ENCODE measurements at regions not wholly inside any gene's neighbourhood (a gene's known extent, or its start where the extent isn't known, plus 50 kb on each side); places are given as distances from the start of the nearest gene placed in this dataset.
"Not testable (repeated sequence)": the region's sequence is repeated elsewhere in the genome, so short reads cannot be mapped to it uniquely, and the experiment has no call there.

- no peak for DNase-seq (ENCODE audit: extremely low read depth, low read depth)
Measured at GRCh38 chr16:76713191-76713590, 436.0 kb downstream of the CNTNAP4 start.

DNA sequence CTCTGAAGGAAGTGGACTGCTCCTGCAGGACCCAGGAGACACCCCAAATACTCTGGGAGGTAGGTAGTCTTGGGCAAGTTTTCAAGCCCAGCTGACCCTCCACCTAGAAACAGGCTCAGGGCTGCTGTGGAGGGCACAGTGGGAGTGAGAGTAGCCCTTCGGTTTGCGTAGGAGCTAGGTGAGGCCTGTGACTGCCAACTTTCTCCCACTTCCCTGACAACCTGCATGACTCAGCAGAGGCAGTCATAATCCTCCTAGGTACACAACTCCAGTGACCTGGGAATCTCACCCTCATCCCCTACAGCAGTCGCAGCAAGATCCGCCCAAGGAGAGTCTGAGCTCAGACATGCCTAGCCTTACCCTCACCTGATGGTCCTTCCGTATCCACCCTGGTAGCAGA, 439.1 kb downstream of the CNTNAP4 start:
- DNase-seq (ENCODE audit: extremely low read depth, low read depth) = not testable (repeated sequence)

- DNase-seq (ENCODE audit: extremely low read depth, low read depth) = no peak
Measured at GRCh38 chr16:76724181-76724580, 447.0 kb downstream of the CNTNAP4 start.

GRCh38 chr16:76729525-76729924, 452.3 kb downstream of the CNTNAP4 start:
- DNase-seq (ENCODE audit: extremely low read depth, low read depth) = peak; percentile 0

DNA sequence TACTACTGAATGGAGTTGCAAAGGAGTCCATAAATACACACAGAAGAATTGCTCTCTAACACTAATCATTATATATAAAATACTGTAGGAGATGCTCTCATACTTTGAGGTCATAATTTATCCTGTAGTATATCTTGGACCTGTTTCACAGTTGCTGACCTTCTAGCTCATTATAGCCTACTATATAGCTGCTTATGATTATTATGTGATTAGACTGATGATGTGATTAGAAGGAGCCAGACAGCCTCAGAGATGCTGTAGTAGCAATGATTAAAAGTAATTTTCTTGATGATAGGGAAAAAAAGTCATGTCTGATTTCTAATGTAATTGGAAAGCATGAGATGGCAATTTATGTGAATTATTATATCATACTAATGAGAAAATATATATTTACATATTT, 455.7 kb downstream of the CNTNAP4 start:
- DNase-seq (ENCODE audit: extremely low read depth, low read depth) = no peak

- DNase-seq (ENCODE audit: extremely low read depth, low read depth) = no peak
Measured at GRCh38 chr16:76741623-76742022, 449.4 kb upstream of the MON1B start.

DNA sequence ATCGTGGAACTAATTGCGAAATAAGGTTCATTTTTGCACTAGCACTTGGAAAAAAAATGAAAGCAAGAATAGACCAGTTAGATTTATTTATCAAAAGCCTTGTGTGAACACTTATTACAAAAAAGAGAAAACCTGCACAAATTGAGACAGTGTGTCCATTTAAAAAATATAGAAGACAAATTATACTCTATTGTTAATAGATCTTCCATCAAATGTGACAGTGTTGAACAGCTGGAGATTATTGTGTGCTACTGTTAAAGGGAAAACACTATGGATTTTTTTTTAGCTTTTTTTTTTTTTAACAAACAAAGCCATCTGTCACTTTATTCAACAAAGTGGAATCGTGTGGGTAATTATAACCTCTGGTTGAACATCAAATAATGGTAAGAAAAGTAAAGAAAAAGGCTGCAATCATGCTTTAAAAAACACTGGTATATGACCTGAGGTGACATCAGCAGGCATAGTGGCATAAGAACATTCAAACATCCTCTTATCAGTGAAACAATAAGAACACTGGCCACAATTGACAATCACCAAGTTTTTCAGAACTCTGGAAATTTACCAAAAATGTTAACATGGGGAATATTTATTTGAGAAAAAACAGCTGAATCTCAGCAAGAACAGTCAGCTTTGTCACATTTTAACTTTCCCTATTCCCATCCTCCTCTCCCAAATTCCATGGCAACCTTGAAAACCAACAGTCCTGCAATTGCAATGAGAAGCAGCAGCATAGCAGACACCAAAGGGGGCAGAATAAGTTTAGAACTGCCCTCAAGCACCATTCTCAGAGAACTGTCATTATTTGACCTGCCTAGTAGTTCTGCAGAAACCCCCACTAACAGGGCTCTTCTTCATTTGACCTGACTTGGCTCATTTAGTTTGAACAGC, 442.3 kb upstream of the MON1B start:
- no peak for DNase-seq (ENCODE audit: extremely low read depth, low read depth)

DNA sequence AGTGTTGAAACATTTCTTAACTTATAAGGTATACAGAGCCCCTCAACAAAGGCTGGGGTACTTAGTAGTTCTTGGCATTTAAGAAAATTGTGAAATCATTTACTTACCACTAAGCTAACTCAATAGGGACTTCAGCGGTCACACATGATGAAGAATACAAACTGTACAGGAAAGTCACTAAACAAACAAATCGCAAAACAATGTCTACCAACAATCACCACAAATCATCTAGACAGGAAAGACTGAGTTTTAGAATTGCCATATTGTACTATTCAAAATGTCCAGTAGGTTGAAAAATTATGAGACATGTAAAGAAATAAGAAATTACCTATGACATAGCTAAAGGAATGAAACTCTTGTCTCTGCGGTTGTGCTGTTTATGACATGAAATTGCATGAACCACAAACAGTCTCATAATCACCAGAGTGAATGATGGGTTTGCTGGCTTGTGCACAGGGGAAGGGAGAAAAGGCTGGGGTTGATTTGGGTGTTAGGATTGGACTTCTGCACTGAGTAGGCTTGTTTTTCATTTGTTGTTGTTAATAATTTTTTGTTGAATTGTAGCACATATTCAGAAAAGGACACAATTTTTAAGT, 441.1 kb upstream of the MON1B start:
- no peak for DNase-seq (ENCODE audit: extremely low read depth, low read depth)

DNA sequence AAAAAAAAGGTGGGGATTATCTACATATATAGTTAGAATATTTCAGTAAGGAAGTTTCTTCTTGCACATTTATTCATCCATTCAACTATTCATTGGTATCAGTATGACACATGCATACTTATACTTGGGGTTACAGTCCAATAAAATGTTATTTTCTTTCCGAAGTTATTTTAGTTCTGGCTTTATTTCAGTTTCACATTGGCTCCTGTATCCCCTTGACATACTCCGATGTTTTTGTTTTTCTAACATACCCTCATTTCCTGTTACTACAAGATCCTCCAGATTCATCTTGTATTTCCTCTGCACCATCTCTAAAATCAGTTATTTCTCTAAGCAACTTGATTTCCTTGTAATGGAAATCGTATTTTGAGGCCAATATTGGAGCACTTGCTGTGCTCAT, 435.5 kb upstream of the MON1B start:
- no peak for DNase-seq (ENCODE audit: extremely low read depth, low read depth)

GRCh38 chr16:76756423-76756822, 434.6 kb upstream of the MON1B start:
- DNase-seq (ENCODE audit: extremely low read depth, low read depth) = no peak

DNA sequence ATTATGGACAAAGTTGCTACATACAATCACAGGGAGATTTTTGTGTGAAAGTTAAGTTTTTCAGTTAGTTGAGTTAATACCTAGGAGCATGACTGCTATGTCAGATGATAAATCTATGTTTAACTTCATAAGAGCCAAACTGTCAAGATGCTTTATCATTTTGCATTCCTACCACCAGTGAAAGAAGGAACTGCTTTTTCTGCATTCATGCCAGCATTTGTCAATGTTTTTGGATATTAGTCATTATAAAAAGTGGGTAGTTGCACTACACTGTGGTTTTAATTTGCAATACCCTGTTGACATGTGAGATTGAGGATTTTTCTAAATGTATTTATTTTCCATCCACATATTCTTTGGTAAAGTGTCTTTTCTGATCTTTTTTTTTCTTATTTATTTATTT, 434.0 kb upstream of the MON1B start:
- DNase-seq (ENCODE audit: extremely low read depth, low read depth) = no peak

DNA sequence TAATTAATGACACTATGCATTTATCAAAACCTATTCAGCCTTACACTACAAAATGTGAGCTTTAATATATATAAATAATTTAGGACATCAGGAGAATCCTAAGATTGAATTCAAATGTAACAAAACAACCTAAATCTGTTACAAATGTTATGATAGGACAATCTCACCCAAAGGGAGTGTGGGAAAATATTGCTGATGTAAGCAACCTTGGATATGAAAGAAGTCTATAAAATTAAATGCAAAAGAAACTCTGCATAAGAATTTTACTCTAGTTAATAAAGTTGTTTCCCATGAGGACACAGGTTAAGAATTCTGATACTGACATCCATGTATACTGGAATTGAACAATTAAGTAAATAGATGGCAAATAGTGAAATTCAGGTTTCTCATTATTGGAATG, 424.5 kb upstream of the MON1B start:
- no peak for DNase-seq (ENCODE audit: extremely low read depth, low read depth)

DNA sequence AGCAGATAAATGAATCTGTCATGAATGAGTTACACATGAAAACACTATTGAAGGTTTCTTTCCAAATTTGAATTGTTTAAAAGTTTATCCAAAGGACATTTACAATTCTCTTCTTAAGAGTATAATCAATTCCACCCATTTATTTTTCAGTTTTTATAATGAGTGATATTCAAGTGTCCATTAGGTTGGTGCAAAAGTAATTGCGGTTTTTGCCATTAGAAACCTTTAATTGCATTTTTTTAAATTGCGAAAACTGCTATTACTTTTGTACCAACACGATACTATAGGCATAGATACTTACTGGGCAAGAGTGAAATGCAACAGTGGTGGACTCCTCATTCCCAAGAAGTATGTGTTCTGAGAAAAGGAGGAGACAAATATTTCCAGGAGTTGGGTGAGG, 422.7 kb upstream of the MON1B start:
- no peak for DNase-seq (ENCODE audit: extremely low read depth, low read depth)

GRCh38 chr16:76768948-76769347, 422.0 kb upstream of the MON1B start:
- no peak for DNase-seq (ENCODE audit: extremely low read depth, low read depth)

DNA sequence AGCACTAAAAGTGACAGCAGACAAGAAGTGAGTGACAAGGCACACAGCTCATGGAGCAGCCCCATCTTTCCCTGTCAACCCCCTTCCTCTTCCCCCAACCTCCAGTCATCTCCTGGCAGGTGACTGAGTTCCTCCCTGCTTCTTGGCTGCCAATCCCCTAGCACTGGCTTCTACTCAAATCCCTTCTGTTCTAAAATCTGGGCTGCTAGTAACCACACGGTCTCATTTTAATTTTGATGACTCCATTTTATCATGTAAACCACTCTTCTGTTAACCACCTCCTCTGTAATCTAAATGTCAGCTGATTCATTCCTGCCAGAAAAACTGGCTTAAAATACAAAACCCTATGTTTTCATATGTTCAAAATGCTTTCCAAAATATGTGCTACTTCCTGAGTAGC, 419.8 kb upstream of the MON1B start:
- DNase-seq (ENCODE audit: extremely low read depth, low read depth) = no peak

DNA sequence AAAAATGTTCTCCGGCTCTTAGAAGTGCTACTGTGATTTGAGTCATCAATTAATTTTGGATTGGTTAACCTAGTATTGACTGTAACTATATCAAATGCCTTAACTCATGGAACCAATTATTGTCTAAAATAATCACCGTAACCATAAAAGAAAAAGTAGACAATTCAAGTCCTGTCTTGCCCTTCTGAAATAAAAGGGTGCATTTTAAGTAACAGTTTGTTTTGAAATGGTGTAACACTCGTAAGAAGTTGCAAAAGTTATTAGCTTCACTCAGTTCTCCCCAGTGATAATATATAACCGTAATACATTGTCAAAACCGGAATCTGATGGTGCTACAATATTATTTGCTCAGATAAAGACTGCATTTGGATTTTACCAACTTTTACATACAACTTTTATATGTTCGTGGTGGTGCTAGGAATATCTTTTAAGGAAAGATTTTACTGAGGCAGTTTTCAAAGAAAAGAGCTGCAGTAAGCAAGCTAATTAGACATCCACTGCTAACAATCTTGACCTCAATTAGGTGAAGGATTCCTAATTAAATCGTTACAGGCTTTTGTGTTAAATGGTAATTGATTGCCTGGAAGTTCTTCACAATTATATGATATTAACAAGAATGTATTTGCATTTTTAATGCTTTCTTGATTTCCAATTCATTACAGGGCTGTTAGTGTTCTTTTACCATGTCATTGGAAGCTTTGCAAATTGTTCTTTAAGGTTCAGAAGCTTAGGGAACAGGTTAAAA, 413.1 kb upstream of the MON1B start:
- DNase-seq (ENCODE audit: extremely low read depth, low read depth) = no peak

DNA sequence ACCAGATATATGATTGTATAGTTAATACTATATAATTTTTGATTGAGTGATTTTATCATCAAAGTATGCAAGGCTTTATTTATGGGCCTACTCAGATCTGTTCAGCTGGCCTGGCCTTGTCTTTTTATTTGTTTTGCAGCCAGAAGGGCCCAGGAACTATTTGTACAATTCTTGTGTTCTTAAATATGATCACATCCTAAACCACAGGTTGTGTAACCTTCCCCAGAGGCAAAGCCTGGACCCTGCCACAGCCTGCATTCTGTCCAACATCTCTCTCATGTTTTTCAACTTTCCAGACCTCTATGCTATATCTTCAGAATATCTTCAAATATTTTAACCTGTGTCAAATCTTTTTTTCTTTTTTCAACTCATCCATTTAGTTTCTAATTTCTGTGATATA, 410.4 kb upstream of the MON1B start:
- DNase-seq (ENCODE audit: extremely low read depth, low read depth) = no peak

- no peak for DNase-seq (ENCODE audit: extremely low read depth, low read depth)
Measured at GRCh38 chr16:76784530-76784929, 406.5 kb upstream of the MON1B start.

DNA sequence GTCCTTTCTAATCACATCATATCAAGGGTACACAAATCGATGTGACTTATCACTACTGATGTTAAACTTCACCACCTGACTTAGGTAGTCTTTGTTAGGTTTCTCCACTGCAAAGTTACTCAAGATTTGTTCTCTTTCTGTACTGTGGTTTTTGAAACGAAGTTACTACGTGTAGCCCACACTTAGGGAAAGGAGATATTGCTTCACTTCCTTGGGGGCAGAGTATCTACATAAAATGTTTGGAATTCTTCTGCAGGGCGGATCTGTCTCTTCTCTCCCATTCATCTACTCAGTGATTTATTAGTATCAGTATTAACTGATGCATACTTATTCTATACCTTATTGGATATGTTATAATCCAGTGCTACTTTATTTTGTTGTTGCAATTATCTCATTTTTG, 403.6 kb upstream of the MON1B start:
- DNase-seq (ENCODE audit: extremely low read depth, low read depth) = no peak

DNA sequence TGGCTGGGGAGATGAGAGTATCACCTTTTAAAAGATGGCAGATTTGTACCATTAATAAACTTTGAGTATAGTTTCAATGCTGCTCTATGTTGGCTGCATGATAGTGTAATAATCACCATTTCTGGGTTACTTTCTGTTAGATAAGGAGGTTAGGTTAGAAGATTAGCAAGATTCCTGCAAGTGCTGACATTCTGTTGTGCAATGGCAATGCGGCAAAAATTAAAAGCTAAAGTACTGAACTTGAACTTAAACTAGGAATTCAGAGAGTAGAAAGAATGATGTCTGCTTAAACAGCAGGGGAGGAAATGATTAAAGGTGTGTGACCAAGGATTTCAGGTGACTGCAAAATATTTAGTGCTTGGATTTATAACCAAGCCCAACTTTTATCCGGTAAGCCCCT, 399.8 kb upstream of the MON1B start:
- DNase-seq (ENCODE audit: extremely low read depth, low read depth) = no peak

GRCh38 chr16:76796416-76796815, 394.6 kb upstream of the MON1B start:
- no peak for DNase-seq (ENCODE audit: extremely low read depth, low read depth)

- DNase-seq (ENCODE audit: extremely low read depth, low read depth) = no peak
Measured at GRCh38 chr16:76796978-76797377, 394.0 kb upstream of the MON1B start.
